GM21381 (cell line): ENCODE measurements at regions not wholly inside any gene's neighbourhood (a gene's known extent, or its start where the extent isn't known, plus 50 kb on each side); places are given as distances from the start of the nearest gene placed in this dataset.

Experiments
- ATAC-seq: cut with Tn5 transposase; IDR thresholded peaks from one replicate; pipeline ENCODE4 v1.9.1; 2021; ENCODE audit warnings: mild to moderate bottlenecking, moderate library complexity; ENCODE audit not compliant: unreplicated experiment

GRCh38 chr13:84528408-84529070 is 646.3 kb upstream of the SLITRK1 start:
- ATAC-seq: no peak

GRCh38 chr13:84525865-84526264 is 643.6 kb upstream of the SLITRK1 start:
- ATAC-seq: no peak

DNA sequence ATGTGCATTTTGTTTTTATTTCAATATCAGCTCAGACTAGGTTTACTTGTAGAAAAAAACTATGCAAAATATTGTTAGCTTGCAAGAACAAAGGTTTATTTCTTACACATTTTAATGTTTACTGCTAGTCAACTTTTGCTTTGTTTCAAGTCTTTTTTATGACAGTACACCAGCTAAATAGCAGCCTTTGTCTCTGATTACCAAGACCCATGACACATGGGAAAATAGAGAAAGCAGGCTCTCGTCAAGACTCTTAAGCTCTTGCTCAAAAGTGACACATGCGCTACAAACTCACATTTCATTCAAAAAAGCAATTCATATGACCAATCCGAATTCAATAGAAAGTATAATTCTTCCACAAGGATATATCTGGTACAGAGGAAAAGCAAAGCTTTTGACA is 642.3 kb upstream of the SLITRK1 start:
- ATAC-seq: no peak

GRCh38 chr13:84500016-84500415 is 617.7 kb upstream of the SLITRK1 start:
- ATAC-seq: no peak

DNA sequence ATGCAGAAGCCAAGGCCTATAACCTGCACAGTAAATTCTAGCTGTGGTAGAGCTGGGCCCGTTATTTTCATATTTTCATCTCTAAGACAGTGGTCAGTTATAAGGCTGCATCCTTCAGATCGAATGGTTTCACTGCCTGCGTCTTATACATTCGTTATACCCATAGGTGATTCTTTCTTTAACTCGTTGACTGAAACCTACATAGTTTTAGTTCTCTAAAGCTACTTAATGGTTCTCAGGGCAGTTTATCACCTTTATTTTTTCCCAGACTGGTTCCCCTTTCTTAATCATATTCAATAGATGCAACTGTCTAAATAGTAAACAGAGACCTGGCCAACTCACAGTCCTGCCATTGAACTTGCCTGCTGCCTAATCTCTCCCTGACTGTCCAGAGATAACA is 615.3 kb upstream of the SLITRK1 start:
- ATAC-seq: no peak

- ATAC-seq: no peak
These were observed 609.7 kb upstream of the SLITRK1 start for GRCh38 chr13:84491952-84492351.

DNA sequence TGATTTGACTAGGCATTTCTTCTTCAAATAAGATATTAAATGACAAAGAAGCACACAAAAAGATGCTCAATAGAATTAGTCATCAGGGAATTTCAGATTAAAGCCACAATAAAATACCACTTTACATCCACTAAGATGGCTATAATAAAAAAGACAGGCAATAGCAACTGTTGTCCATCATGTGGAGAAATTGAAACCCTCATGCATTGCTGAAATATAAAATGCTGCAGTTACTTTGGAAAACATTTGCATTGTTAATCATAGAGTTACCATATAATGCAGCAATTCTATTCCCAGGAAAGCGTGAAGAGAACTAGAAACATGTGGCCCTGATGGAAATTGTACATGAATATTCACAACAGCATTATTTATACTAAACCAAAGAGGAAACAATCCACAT is 605.5 kb upstream of the SLITRK1 start:
- no peak for ATAC-seq

GRCh38 chr13:84481958-84482357 is 599.7 kb upstream of the SLITRK1 start:
- no peak for ATAC-seq

DNA sequence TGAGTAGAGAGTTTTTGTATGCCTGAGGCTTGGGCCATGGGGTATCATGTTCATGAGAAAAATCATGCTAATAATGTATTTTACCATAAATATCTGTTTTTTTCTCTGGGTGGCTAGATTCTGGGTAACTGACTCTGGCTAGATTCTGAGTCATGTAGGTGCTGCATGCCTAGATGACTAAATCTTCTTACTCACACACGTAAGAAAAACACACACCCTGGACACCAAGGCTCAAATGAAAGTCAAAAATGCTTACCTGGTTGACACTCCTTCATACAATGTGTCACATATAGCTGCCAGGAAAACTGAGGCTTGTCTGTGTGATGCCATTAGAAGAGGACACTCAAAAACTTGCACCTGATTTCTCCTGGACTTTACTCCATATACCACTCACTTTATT is 597.4 kb upstream of the SLITRK1 start:
- no peak for ATAC-seq

GRCh38 chr13:84470528-84470927 is 588.3 kb upstream of the SLITRK1 start:
- ATAC-seq: no peak

DNA sequence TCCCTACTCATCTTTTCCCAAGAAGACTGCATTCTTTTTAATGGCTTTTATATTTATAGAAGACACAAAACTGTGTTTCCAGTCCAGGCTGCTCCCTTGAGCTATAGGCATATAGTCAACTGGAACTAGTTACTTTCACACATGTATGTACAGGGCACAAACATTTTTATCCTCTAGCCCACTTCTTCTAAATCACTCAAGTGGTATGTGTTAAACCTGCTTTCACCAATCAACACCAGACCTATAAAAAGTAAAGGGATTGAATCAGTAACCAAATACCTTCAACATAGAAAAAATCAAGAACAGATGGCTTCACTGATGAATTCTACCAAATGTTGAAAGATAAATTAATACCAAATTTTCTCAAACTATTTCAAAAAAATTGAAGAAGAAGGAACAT is 584.2 kb upstream of the SLITRK1 start:
- ATAC-seq: no peak

- ATAC-seq: no peak
These were observed 578.7 kb upstream of the SLITRK1 start for GRCh38 chr13:84460989-84461388.

DNA sequence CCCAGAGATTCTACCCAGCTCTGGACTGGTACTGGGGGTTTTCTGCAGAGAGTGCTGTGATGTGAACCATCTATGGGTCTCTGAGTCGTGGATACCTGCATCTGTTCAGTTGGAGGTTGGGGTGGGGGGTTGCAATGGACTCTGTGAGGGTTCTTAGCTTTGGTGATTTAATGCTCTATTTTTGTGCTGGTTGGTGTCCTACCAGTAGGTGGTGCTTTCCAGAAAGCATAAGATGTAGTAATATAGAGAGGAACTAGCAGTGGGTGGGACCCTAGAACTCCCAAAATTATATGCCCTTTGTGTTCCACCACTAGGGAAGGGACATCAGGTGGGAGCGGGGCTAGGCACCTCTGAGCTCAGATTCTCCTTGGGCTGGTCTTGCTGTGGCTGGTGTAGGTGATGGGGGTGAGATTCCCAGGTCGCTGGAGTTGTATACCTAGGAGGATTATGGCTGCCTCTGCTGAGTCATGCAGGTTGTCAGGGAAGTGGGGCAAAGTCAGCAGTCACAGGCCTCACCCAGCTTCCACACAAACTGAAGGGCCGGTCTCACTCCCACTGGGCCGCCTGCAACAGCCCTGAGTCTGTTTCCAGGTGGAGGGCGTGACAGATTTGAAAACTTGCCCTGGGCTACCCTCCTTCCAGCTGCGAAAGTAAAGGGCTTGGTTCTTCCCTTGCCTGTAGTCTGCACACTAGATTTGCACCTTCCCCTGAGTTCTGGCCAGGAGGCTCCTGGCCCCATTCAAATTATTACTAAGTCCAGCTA is 573.0 kb upstream of the SLITRK1 start:
- ATAC-seq: no peak

DNA sequence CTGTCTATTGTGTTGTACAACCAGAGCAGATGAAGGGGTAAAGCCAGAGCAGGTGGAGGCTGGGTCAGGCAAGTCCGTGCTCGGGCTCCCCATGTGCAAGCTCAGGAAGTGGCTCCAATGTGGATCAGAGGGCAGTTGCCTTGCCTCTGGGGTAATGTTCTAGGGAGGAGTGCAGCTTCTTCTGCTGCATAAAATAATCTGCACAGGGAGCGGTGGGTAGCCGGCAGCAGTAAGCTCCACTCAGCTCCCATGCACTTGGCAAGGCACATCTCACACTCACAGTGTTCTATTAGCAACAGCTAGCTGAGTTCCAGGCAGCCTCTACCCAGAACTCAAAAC is 565.3 kb upstream of the SLITRK1 start:
- no peak for ATAC-seq

DNA sequence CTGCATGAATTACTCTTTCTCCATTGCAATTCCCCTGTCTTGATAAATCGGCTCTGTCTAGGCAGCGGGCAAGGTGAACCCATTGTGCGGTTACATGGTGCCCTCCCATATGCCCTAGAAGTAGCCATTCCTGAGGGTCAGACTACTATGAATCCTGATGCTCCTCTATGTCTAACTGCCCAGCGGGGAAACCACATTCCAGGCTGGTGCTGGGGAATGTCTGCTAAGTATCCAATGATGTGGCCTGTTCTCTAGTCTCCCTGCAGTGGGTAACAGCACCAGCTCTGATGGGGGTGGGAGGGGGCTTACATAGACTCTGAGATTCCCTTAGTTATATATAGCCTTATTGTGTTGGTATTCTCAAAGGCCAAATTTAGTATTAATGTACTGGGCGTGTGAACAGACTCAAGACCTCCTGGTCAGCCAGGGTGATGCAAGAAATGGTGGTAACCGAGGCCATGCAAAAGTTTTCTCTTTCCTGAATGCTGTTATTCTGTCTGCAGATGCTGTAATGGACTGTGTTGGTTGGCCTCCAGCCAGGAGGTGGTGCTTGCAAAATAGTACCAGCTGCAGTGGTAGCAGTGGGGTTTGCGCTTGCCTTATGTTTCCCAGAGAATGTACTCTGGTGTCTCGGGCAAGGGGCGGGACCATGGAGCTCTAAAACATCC is 564.8 kb upstream of the SLITRK1 start:
- no peak for ATAC-seq

DNA sequence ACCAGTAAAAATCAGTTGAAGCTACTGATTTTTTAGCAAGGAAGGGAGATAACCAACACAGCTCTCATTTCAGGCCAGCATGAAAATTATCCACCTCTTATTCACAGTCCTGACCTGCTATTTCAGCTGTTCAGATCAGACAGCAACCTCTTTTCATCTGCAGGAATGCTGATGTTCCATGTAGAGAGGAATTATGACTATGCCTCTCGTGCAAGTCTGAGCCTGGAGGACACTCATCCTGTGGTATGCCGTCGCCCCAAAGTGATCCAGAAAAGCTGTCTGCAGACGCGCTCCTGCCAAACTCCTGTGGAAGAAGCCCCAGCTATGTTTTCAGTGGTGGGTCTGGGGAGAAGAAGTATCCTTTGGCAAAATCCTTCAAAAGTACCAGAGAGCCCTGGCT is 563.5 kb upstream of the SLITRK1 start:
- ATAC-seq: no peak

DNA sequence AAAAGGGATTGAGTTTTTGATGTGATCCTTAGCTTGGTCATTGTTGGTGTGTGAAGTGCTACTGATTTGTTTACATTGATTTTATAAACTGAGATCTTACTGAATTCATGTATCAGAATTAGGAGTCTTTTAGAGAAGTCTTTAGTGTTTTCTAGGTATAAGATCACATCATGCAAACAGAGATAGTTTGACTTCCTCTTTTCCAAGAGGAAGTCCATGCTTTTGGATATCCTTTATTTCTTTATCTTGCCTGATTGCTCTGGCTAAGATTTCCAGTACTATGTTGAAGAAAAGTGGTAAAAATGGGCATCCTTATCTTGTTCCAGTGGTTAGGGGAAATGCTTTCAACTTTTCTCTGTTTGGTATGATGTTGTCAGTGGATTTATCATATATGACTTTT is 561.2 kb upstream of the SLITRK1 start:
- ATAC-seq: no peak

GRCh38 chr13:84439108-84439507 is 556.8 kb upstream of the SLITRK1 start:
- ATAC-seq: no peak

- no peak for ATAC-seq
These were observed 550.8 kb upstream of the SLITRK1 start for GRCh38 chr13:84433024-84433423.

GRCh38 chr13:84431646-84432045 is 549.4 kb upstream of the SLITRK1 start:
- no peak for ATAC-seq

GRCh38 chr13:84430446-84430845 is 548.2 kb upstream of the SLITRK1 start:
- no peak for ATAC-seq

GRCh38 chr13:84430015-84430414 is 547.7 kb upstream of the SLITRK1 start:
- ATAC-seq: no peak
